ENCODE measurements at regions not wholly inside any gene's neighbourhood (a gene's known extent, or its start where the extent isn't known, plus 50 kb on each side); places are given as distances from the start of the nearest gene placed in this dataset.
"Not testable (repeated sequence)": the region's sequence is repeated elsewhere in the genome, so short reads cannot be mapped to it uniquely, and the experiment has no call there.

DNA sequence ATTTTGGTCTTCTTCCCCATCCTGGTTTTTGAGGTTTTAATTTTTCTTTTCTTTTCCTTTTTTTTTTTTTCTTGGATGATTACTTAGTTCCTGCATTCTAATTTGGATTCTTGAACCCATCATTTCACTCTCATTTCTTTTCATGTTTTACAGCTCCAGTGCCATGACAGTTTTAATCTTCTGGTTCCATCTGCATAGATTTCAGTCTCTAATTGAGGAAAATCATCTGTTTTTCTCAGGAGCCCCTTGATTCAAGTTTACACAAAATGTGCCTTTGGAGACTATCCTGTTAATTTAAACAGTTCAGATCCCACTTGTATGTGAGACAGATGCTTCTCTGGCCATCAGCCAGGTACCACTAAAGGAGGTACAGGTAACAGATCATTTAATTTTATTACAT is 379.9 kb downstream of the PIK3C3 start:
- peak; percentile 65 for DNase-seq

DNA sequence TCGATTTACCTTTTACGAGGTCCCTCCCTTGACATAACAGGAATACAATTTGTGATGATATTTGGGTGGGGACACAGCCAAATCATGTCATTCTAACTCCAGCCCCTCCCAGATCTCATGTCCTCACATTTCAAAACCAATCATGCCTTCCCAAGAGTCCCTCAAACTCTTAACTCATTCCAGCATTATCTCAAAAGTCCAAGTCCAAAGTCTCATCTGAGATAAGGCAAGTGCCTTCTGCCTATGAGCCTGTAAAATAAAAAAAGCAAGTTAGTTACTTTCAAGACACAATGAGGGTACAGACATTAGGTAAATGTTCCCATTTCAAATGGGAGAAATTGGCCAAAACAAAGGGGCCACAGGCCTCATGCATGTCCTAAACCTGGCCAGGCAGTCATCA is 381.1 kb downstream of the PIK3C3 start:
- DNase-seq: no peak

DNA sequence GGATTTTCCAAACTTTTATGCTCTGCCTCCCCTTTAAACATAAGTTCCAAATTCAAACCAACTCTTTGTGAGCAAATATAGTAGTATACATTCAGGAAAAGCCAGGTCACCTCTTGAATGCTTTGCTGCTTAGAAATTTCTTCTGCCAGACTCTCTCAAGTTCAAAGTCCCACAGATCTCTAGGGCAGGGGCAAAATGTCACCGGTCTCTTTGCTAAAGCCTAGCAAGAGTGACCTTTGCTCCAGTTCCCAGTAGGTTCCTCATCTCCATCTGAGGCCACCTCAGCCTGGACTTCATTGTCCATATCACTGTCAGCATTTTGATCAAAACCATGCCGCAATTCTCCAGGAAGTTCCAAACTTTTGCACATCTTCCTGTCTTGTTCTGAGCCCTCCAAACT is 382.3 kb downstream of the PIK3C3 start:
- DNase-seq: not testable (repeated sequence)

DNA sequence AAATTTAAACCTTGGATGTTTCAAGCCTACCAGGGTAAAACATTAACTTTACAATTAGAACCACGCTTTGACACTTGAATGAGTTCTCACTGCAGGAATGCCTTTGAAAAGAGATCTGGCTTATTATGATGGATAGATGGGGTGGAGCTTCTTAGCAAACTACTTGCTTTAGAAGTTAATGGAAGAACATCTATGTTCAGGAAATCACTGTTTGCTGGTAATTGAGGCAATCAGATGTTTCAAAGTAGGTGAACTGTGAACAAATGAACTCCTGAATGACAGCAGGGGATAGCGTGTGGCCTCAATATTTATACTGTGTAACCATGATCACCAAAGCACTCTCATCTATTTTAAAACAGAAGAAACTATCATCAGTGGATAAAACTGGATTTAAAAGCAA is 383.6 kb downstream of the PIK3C3 start:
- peak; percentile 90 for DNase-seq

DNA sequence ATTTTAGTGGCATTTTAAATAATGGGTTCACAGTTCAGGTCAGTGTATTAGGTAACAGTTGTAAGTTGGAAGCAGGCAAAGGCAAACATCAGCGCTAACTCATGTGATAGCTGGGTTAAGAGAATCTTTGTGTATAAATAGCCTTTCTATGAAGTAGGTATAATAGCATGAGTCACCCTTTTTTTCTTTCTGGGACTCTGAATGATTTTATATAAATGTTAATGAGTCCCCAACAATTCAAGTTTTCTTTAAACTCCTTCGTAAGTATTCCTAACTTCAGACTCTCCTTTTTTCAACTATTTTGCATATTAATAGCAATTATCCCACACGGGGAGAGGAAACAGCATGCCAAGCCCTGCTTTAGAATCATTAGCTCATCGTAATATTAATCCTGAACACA is 384.3 kb downstream of the PIK3C3 start:
- peak; percentile 69 for DNase-seq

DNA sequence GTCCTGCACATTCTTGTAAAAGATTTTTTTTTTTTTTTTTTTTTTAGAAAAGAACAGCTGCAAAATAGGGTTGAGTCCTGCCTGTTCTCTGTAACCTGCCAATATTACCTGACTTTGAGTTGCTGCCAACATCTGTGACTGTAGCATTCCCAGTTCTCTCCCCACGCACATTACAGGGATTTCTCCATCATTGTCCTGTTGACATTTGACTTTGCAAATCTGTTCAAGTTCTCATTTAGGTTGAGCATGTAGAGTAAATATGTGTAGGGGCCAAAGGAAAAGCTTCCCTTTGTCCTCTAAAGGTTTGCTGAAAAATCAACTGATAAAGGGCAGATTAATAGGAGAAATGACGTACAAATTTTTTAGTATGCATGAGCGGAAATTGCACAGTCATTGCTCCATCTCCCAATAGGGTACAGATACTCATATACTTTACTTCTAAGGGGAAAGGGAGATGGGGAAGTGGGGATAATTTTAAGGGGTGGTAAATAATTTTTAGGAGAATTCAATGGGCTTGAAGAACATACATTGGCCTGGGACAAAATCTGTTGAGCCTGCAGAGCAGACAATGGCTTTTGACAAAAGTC is 385.5 kb downstream of the PIK3C3 start:
- peak; percentile 55 for DNase-seq

DNA sequence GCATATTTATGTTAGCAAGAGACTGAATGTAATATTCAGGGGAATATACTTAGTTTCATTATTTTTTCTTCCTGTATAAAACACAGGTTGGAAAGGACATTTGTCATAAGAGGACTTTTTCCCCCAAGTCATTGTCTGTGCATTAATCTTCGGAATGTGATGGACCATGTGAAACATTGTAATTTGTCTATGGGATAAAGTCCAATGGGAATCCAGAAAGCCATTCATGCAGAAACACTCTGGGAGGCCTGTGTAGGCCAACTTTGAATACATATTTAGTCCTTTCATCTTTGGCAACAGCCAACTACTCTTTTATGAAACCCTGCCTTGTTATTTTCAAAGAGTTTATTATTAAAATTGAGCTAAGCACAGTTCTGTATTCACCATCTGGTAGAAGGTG is 386.4 kb downstream of the PIK3C3 start:
- DNase-seq: peak; percentile 42

DNA sequence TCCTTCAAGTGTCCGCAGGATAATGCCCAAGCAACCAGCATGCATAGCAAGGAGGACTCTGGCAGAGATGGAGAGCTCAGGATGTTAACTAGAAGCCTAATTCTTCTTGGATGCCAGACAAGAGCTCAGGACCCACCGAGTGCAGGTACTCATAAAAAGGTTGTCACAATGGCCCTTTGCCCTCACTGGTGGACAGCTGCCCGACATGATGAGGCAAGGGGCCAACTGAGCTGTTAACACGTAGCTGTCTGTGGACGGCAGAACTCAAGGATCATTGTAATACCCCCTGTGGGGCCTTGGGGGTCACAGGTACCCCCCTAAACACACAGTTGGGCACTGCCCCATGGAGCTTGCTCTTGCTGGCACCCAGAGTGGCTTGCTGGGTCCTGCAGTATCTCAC is 393.7 kb downstream of the PIK3C3 start:
- DNase-seq: no peak

DNA sequence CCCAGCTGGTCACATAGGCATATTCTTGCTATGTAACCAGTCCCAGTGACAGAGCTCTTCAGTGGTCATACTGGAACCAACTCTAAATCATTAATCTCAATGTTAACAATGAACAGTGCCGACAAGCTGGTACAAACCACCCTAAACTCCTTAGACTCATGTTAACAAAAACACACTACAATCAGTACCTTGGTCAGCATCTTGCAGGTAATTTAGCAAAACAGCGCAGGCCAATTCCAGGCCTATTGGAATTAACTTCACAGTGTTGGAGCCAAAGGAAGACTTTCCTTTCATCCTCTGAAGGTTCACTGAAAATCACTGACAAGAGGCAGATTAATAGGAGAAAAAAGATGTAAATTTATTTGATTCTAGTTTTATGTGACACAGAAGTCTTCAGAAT is 396.4 kb downstream of the PIK3C3 start:
- DNase-seq: no peak

DNA sequence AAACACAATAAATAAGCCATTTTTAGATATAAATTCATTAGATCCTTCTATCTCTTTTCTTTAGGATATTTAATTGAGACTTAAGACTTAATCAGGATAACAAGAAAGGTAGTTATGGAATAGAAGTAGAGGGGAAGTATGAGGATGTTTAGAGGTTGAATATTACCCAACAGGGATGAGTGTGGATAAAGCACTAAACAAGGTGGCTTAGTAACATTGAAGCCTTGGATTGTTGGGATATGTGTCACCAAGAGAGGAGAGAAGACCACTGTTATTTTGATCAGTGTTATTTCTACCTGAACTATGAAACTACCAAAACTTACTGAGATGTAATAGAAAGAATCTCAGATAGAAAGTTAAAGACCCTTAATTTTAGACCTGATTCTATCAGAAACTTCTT is 405.7 kb downstream of the PIK3C3 start:
- DNase-seq: no peak

DNA sequence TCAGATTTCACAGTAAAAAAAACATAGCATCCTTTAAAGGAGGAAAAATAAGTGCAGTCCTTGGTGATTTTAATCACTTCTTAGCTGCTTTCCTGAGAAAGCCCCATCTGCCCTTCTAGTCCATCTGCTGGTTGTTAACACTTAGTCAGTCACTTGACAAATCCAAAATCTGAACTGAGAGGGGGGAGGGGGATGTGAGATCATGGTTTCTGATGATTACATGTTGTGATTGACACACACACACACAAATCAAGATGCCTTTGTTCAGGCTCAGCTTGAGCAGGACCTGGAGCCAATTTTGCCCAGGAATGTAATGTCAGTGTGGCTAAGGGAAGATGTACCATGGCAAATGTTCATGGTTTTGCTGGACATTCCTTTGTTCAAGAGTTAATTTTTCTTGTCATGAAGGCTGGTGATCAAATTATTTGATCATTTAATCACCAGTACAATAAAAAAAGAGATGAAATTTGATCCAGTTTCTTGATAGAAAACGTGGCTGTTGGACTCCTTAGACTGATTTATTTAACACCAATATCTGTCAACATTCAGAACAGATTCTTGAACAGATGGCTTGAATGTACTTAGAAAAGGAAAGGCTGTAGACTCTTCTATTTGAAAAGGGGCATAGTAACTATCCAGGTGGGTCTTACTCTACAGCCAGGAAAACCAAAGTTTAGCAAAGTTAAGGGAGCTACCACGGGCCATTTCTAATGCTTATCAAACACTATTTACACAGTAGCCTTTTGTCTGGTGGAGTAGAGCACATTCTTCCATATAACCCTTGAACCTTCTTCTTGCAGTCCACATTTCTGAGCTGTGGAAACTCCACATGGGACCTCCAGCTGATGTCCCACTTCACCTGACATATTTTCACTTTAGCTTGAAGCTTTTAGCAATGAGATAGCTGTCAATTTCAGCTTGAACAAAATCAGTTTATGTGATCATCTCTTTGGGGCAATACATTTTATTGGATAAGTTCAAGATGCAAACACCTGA is 408.7 kb downstream of the PIK3C3 start:
- DNase-seq: peak; percentile 86

DNA sequence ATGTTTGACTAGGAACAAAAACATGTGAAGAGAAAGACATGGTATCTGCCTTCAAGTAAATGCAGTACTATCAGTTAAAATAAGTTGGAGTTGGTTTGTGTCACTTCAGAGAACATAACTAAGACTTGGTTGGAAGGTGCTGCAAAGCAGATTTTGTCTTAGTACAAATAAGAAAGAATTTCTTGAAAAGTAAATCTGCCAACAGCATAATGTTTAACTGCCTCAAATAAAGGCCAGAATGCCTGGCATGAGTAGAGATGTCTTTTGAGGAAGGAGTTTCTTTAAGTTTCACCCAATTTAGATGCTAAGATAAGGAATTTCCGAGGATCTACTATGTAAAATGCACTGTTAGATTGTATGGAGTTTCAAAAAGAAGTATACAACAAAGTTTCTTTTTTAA is 409.7 kb downstream of the PIK3C3 start:
- no peak for DNase-seq

DNA sequence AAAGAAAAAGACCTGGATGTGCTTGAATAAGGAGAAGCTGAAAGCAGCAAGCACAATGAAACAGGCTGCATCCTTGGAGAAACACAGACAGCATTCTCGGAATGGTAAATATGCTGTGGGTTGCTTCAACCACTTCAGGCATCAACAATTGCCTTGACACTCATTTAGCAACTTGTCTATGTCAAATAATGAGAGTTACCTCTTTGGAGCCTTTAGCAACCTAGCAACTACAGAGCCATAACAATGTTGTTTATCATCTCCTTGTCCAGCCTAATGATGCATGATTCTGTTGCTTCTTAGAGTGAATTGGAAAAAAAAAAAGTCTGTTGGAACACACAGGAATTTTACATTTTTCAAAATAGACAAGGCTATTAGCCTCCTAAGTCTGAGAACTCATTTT is 410.6 kb downstream of the PIK3C3 start:
- no peak for DNase-seq

DNA sequence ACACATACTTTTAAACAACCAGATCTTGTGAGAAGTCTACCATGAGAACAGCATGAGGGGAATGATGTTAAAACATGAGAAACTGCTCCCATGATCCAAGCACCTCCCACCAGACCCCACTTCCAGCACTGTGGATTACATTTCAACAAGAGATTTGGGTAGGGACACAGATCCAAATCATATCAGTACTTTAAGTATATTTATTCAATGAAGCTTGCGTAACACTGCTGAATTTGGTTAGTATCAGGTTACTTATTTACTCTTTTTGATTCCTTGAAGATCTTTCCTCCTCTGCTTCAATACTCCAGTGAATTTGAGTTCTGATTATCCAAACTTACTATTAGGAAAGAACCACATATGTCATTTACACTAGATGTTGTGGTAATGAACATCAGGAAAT is 418.6 kb downstream of the PIK3C3 start:
- peak; percentile 38 for DNase-seq

DNA sequence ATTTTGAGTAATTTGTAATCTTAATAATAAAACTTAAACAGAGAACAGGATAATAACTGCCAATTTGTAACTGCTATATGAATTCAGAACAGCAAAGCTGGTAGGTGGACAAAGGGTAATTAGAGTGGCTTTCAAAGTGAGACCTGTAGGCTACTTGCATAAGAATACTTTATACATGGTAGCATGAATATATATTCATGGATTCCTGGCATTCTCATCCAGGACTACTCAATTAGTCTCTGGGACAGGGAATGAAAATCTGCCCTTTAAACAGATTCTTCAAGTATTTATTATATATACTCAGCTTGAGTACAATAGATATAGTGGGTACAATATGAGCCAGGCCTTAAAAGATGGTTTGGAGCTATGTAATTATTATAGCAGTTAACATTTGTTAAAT is 419.9 kb downstream of the PIK3C3 start:
- no peak for DNase-seq

DNA sequence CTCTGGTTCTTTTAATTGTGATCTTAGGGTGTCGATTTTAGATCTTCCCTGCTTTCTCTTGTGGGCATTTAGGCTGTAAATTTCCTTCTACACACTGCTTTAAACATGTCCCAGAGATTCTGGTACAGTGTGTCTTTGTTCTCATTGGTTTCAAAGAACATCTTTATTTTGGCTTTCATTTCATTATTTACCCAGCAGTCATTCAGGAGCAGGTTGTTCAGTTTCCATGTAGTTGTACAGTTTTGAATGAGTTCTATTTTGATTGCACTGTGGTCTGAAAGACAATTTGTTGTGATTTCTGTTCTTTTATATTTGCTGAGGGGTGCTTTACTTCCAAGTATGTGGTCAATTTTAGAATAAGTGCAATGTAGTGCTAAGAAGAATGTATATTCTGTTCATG is 423.8 kb downstream of the PIK3C3 start:
- not testable (repeated sequence) for DNase-seq

DNA sequence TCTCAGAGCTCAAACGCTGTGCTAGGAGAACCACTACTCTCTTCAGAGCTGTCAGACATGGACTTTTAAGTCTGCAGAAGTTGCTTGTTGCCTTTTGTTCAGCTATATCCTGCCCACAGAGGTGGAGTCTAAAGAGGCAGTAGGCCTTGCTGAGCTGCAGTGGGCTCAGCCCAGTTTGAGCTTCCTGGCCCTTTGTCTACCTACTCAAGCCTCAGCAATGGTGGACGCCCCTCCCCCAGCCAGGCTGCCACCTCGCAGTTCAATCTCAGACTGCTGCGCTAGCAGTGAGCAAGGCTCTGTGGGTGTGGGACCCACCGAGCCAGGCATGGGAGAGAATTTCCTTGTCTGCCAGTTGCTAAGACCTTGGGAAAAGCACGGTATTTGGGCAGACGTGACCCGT is 426.2 kb downstream of the PIK3C3 start:
- not testable (repeated sequence) for DNase-seq

DNA sequence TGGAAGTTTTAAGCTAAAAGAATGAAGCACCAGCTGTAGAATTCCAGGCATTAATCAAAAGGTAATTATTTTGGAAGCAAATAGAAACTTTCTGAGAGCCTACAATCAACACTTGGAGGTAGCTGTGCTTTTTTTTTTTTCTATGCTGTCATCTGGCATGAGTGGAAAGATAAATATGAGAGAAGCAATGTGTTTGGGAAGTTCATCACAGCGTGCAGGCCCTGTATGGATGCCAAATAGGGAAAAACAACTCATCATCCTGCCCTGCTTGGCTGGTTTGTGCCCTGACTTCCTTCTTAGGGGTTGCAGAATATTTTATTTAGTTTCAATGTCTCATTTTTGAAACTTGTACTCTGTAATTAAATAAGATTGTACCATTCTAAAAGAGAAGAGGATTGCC is 437.4 kb downstream of the PIK3C3 start:
- peak; percentile 75 for DNase-seq

DNA sequence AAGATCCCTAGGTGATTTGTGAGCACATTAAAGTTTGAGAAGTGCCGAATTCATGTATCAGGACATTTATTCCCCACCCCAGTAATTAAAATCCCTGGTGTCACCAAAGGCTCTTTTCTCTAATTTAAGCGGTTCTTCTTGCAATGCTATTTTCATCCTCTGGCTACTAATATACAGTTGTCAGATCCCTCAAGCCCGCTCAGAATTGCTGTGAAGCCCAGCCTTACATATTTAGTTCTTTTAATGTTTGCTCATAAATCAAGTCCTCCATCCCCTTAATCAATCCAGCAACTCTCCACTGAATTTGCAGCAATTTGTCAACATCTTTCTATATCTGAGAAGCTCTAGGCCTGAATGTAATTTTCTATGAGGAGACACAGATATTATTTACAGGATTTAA is 437.9 kb downstream of the PIK3C3 start:
- DNase-seq: no peak

DNA sequence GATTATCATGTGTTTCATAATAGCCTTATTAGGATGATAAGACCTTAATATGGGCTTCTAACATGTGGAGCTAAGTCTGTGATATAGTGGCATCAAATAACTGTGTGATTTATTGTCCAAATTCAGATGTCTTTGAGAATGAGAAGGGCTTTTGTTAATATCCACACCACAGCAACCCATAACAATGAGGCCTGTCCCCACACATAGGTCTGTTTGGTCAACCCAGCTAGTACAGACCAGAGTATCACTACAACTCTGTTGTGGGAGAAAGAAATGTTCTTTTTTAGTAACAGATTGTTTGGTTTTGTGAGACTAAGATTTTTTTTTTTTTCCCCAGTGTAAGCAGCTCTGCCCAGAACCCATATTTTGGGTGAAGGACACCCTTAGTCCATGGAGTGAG is 439.2 kb downstream of the PIK3C3 start:
- no peak for DNase-seq

DNA sequence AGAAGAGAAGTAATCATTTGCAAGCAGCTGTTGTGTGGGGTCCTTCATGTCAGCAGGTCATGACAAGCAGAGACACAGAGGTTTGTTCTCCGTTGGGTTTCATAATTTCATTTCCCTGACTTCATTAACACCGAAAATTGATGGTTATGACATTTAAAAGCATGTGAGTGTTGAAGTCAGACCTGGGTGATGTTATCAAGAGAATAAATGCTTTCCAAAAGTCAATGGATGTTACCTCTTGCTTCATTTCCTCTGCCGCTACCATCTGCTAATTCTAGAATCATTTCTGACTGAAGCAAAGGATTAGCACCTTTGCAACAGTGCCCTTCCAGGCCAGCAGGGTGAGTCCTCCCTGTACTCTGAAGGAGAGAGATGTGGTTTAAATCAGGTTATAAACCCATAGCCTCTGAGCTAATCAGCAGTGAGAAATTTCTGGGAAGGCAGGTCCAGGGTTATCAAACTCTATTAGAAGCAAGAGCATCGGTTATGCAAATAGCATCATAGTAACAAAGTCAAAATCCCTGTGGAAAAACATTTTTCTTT is 446.2 kb downstream of the PIK3C3 start:
- DNase-seq: peak; percentile 31

DNA sequence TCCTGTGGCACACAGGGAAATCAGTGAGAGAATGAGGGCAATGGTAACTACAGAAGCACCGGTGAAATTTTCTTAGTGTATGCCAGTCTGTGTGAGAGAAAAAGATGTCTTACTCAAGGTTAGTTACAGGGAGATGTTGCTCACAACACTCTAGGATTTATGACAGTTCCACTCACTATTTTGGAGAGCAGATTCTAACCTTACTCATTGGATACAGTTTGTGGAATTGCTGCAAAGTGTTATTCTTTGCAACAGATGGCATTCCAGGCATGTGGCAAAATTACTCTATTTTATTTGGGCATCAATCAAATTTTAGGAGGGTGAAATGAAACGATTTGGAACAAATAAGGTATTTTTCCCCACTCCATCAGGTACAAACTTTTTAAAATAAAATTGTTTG is 449.1 kb downstream of the PIK3C3 start:
- DNase-seq: peak; percentile 46

DNA sequence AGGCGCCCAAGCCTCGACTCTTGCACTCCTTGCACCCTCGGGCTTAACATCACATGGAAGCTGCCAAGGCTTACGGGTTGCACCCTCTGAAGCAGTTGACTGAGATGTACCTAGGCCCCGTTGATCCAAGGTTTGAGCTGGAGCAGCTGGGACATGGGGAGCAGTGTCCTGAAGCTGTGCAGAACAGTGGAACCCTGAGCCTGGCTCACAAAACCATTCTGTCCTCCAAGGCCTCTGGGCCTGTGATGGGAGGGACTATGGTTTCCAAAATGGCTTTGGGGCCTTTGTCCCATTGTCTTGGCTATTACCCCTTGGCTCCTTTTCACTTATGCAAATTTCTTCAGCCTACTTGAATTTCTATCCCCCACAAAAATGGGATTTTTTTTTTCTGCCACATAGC is 454.0 kb downstream of the PIK3C3 start:
- no peak for DNase-seq

DNA sequence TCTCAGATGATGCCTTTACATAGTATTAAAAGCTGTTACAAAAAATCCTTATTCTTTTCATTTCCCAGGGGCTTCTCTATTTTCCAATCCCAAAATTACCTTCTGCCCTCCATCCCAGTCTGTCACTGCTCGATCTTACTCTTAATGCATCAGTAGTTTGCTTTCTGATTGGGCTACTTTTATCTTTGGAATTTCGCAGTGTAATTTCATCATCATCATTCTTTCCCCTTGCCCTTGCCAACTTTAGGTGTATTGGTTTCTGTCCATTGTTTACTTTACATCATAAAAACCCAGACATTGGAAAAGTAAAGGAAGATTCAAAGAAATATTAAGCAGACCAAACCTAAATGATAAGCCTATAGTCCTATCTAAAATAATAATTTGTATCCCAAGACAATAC is 457.2 kb downstream of the PIK3C3 start:
- no peak for DNase-seq
